HCT116 (cell line): ENCODE measurements at regions not wholly inside any gene's neighbourhood (a gene's known extent, or its start where the extent isn't known, plus 50 kb on each side); places are given as distances from the start of the nearest gene placed in this dataset.

Experiments
- ATAC-seq: fragments of 200-7000 bp; cut with Tn5 transposase; 2 replicates; pipeline ENCODE4 v1.9.1; 2020; ENCODE audit warnings: mild to moderate bottlenecking, moderate library complexity
- BruUV-seq: library from RNA; stranded (reverse); fragments of 400-500 nt; replicated peaks from 2 replicates; lab custom pipeline; 2021; lab: Mats Ljungman, UMichigan
- CTCF ChIA-PET: fragments of 300-600 bp; sonication (Branson Sonifier 250); formaldehyde crosslinking; loops from one replicate; lab custom pipeline; 2021; ENCODE audit warnings: antibody characterized with exemption; lab: Charles Lee
- POLR2A ChIA-PET: fragments of 300-600, 350-600 bp; sonication (Branson Sonifier 250); formaldehyde crosslinking; loops from one replicate; lab custom pipeline; 2021; ENCODE audit warnings: antibody characterized with exemption; lab: Charles Lee
- RAD21 ChIA-PET, 2 experiments: fragments of 300-600 bp; sonication (Branson Sonifier 250); formaldehyde crosslinking; loops; one replicate each; lab custom pipeline; 2023; ENCODE audit warnings: low total read pairs in 2 of 2; ENCODE audit not compliant: uncharacterized antibody in 2 of 2, unreplicated experiment in 2 of 2, low non-redundant PET in 1 of 2; lab: Charles Lee
- DNase-seq: peaks from one replicate; pipeline ENCODE4 v3.0.0-alpha.2; 2010; ENCODE audit warnings: low read depth, low spot score
- H2AFZ ChIP-seq: fragments of 200-600 bp; shearing (Covaris generic), sonication (generic); 2 replicates; pipeline ENCODE4 v1.6.1; 2017; ENCODE audit warnings: low read depth, mixed run types, mixed read lengths, antibody characterized with exemption, low read length; ENCODE audit not compliant: poor library complexity, severe bottlenecking
- H3K27ac ChIP-seq: 2 replicates; pipeline ENCODE4 v1.5.1; 2012; ENCODE audit warnings: low read depth, low read length
- H3K27me3 ChIP-seq: fragments of 200-600 bp; sonication (generic); 2 replicates; pipeline ENCODE4 v1.6.1; 2016; ENCODE audit warnings: mixed run types, low read length, mixed read lengths; ENCODE audit not compliant: insufficient read depth
- H3K36me3 ChIP-seq, 2 experiments: fragments of 200-500 bp in 1 of 2; fragments of 200-600 bp in 1 of 2; sonication (Bioruptor generic) in 1 of 2; sonication (generic) in 1 of 2; 2 replicates each; pipeline versions ENCODE4 v1.5.1 to v1.6.1; 2014 to 2016; ENCODE audit warnings: low read length in 2 of 2, inconsistent platforms in 1 of 2, mixed read lengths in 1 of 2, mixed run types in 1 of 2; ENCODE audit not compliant: insufficient read depth in 2 of 2, control insufficient read depth in 1 of 2
- H3K4me1 ChIP-seq, 2 experiments: fragments of 200-600 bp in 1 of 2; sonication (generic) in 1 of 2; 2 replicates each; pipeline versions ENCODE4 v1.5.1 to v1.6.1; 2012 to 2017; ENCODE audit warnings: low read length in 2 of 2, inconsistent platforms in 1 of 2, mild to moderate bottlenecking in 1 of 2, mixed read lengths in 1 of 2, mixed run types in 1 of 2, moderate library complexity in 1 of 2; ENCODE audit not compliant: insufficient read depth in 2 of 2, control insufficient read depth in 1 of 2
- H3K4me2 ChIP-seq: fragments of 200-600 bp; sonication (generic); 2 replicates; pipeline ENCODE4 v1.6.1; 2017; ENCODE audit warnings: mixed run types, low read length, mixed read lengths
- H3K4me3 ChIP-seq, 2 experiments: fragments of 200-600 bp in 1 of 2; sonication (generic) in 1 of 2; replicated peaks in 1 of 2; 2 replicates each; pipeline ENCODE4 v1.5.1; 2011 to 2016; ENCODE audit warnings: low read length in 2 of 2, control low read depth in 1 of 2, low read depth in 1 of 2, mild to moderate bottlenecking in 1 of 2, mixed read lengths in 1 of 2, mixed run types in 1 of 2
- H3K79me2 ChIP-seq: fragments of 200-600 bp; sonication (generic); 2 replicates; pipeline ENCODE4 v1.6.1; 2017; ENCODE audit warnings: mild to moderate bottlenecking, mixed run types, low read length, moderate library complexity, mixed read lengths; ENCODE audit not compliant: insufficient read depth
- H3K9ac ChIP-seq: fragments of 200-600 bp; sonication (generic); 2 replicates; pipeline ENCODE4 v1.6.1; 2016; ENCODE audit warnings: low read length, mixed read lengths
- H3K9me2 ChIP-seq: fragments of 200-600 bp; sonication (generic), shearing (Covaris generic); 2 replicates; pipeline ENCODE4 v1.6.1; 2017; ENCODE audit warnings: mixed run types, mild to moderate bottlenecking, moderate library complexity; ENCODE audit not compliant: insufficient read depth
- H3K9me3 ChIP-seq, 2 experiments: fragments of 200-500 bp in 1 of 2; fragments of 200-600 bp in 1 of 2; sonication (Bioruptor generic) in 1 of 2; sonication (generic) in 1 of 2; 2 replicates each; pipeline ENCODE4 v1.6.1; 2014 to 2017; ENCODE audit warnings: low read length in 2 of 2, mixed read lengths in 2 of 2, inconsistent platforms in 1 of 2, low read depth in 1 of 2, mild to moderate bottlenecking in 1 of 2, mixed run types in 1 of 2, moderate library complexity in 1 of 2; ENCODE audit not compliant: control insufficient read depth in 1 of 2, insufficient read depth in 1 of 2
- H4K20me1 ChIP-seq: fragments of 200-600 bp; sonication (generic), shearing (Covaris generic); 2 replicates; pipeline ENCODE4 v1.6.1; 2017; ENCODE audit warnings: mixed run types, mild to moderate bottlenecking, moderate library complexity; ENCODE audit not compliant: insufficient read depth
- CTCF ChIP-seq, 3 experiments: fragments of 200-600 bp in 1 of 3; sonication (generic) in 1 of 3; IDR thresholded peaks in 2 of 3; conservative IDR thresholded peaks in 1 of 3; 2 replicates each; pipeline ENCODE4 v1.5.1; 2012 to 2017; ENCODE audit warnings: low read depth in 2 of 3, low read length in 2 of 3, antibody characterized with exemption in 1 of 3, borderline replicate concordance in 1 of 3, control low read depth in 1 of 3, mild to moderate bottlenecking in 1 of 3, mixed read lengths in 1 of 3, mixed run types in 1 of 3, moderate library complexity in 1 of 3; ENCODE audit not compliant: insufficient read depth in 1 of 3
- EZH2 ChIP-seq: fragments of 200-600 bp; sonication (generic); IDR thresholded peaks from 2 replicates; pipeline ENCODE4 v1.6.1; 2017; ENCODE audit warnings: antibody characterized with exemption, mixed run types
- JUND ChIP-seq: IDR thresholded peaks from 2 replicates; pipeline ENCODE4 v1.6.1; 2012
- POLR2AphosphoS5 ChIP-seq: IDR thresholded peaks from 2 replicates; pipeline ENCODE4 v1.6.1; 2011; ENCODE audit warnings: mild to moderate bottlenecking, low read depth, low read length, moderate library complexity
- RAD21 ChIP-seq: IDR thresholded peaks from 2 replicates; pipeline ENCODE4 v1.6.1; 2012; ENCODE audit warnings: low read depth, mild to moderate bottlenecking
- REST ChIP-seq: IDR thresholded peaks from 2 replicates; pipeline ENCODE4 v1.6.1; 2012; ENCODE audit warnings: low read depth
- SIN3A ChIP-seq: IDR thresholded peaks from 2 replicates; pipeline ENCODE4 v1.6.1; 2012; ENCODE audit warnings: low read depth
- SP1 ChIP-seq: IDR thresholded peaks from 2 replicates; pipeline ENCODE4 v1.6.1; 2012; ENCODE audit warnings: low read depth
- SRF ChIP-seq: IDR thresholded peaks from 2 replicates; pipeline ENCODE4 v1.6.1; 2012; ENCODE audit warnings: low read depth
- TCF7L2 ChIP-seq: IDR thresholded peaks from 2 replicates; pipeline ENCODE4 v1.7.0; 2011; ENCODE audit warnings: borderline replicate concordance, inconsistent platforms; ENCODE audit not compliant: insufficient read depth, insufficient read length; ENCODE audit errors: extremely low read depth
- YY1 ChIP-seq: IDR thresholded peaks from 2 replicates; pipeline ENCODE4 v1.6.1; 2011; ENCODE audit warnings: low read length, low read depth, moderate library complexity, mild to moderate bottlenecking; ENCODE audit not compliant: insufficient replicate concordance; ENCODE audit errors: extremely low read depth
- ZBTB33 ChIP-seq: IDR thresholded peaks from 2 replicates; pipeline ENCODE4 v1.6.1; 2011; ENCODE audit warnings: mild to moderate bottlenecking, low read length, moderate library complexity; ENCODE audit not compliant: insufficient replicate concordance; ENCODE audit errors: extremely low read depth
- ZFX ChIP-seq: fragments of 450-650 bp; IDR thresholded peaks from 2 replicates; pipeline ENCODE4 v1.6.1; 2017
- intact Hi-C: fragments of 100-400 bp; cut with micrococcal nuclease; formaldehyde crosslinking; loops from 2 replicates; pipeline ENCODE4 v1.10.0; 2022

GRCh38 chr12:38409511-38409910 is 92.9 kb downstream of the ALG10B start:
- no peak overlapping the region for H3K4me3 ChIP-seq
- no peaks in the 10 kb centered on the region for H3K79me2 ChIP-seq
- no peaks in the 10 kb centered on the region for H3K27me3 ChIP-seq
- ChIA-PET RAD21 (no interaction called here), CTCF (no interaction called here), POLR2A (no interaction called here)
- TF ChIP-seq REST (no peak), CTCF (IDR thresholded peaks at IDR 0.05 in 2 of 3, conservative IDR thresholded peaks at IDR 0.05 in 1 of 3; ENCODE audit: borderline replicate concordance in 1 of 3, insufficient read depth in 1 of 3, low read depth in 2 of 3, low read length in 2 of 3) (no peak), ZFX (no peak), EZH2 (no peak), SIN3A (no peak), RAD21 (no peak), TCF7L2 (no peak), SP1 (no peak), POLR2AphosphoS5 (no peak), ZBTB33 (no peak), SRF (no peak), YY1 (no peak), JUND (no peak)
- no peaks in the 10 kb centered on the region for H3K36me3 ChIP-seq
- no peaks in the 10 kb centered on the region for H3K9me2 ChIP-seq
- no peak overlapping the region for H3K9ac ChIP-seq
- ATAC-seq (no peak), DNase-seq (no peak)
- H4K20me1 ChIP-seq, result no peaks in the 10 kb centered on the region
- H3K9me3 ChIP-seq, result no peaks in the 10 kb centered on the region
- BruUV-seq, result no TSS peak
- no peak overlapping the region for H2AFZ ChIP-seq
- intact Hi-C loops, result no loop called here
- H3K27ac ChIP-seq, result no peak overlapping the region
- H3K4me2 ChIP-seq, result no peak overlapping the region
- H3K4me1 ChIP-seq, result no peaks in the 10 kb centered on the region
